Pulmonary artery endothelial cell (primary cell): ENCODE measurements at regions not wholly inside any gene's neighbourhood (a gene's known extent, or its start where the extent isn't known, plus 50 kb on each side); places are given as distances from the start of the nearest gene placed in this dataset.
"Not testable (repeated sequence)": the region's sequence is repeated elsewhere in the genome, so short reads cannot be mapped to it uniquely, and the experiment has no call there.

Experiments
- DNase-seq: peaks from one replicate; pipeline ENCODE4 v3.0.0-alpha.2; 2011; ENCODE audit warnings: low read depth, low spot score

GRCh38 chr3:65004306-65004705, 316.5 kb upstream of the ADAMTS9 start:
- no peak for DNase-seq

DNA sequence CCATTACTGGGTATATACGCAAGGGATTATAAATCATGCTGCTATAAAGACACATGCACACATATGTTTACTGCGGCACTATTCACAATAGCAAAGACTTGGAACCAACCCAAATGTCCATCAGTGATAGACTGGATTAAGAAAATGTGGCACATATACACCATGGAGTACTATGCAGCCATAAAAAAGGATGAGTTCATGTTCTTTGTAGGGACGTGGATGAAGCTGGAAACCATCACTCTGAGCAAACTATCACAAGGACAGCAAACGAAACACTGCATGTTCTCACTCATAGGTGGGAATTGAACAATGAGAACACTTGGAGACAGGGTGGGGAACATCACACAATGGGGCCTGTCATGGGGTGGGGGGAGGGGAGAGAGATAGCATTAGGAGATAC, 313.3 kb upstream of the ADAMTS9 start:
- DNase-seq = not testable (repeated sequence)

DNA sequence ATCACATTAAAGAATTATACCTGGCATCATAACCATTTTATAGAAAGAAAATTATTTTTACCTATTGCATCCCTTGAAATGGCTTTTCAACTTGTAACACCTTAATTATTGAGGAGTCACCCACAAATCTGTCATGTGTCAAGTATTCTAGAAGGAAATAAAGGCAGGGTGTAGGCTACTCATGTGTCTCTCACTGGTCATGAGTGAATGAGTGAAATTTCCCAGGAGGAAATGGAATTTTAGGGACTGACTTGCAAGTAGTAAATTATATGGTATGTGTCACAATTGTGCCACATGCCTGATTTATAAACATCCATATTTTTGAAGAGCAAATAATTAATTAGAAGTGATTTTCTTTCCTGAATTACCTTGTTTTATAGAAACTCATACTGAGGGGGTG, 310.5 kb upstream of the ADAMTS9 start:
- no peak for DNase-seq

DNA sequence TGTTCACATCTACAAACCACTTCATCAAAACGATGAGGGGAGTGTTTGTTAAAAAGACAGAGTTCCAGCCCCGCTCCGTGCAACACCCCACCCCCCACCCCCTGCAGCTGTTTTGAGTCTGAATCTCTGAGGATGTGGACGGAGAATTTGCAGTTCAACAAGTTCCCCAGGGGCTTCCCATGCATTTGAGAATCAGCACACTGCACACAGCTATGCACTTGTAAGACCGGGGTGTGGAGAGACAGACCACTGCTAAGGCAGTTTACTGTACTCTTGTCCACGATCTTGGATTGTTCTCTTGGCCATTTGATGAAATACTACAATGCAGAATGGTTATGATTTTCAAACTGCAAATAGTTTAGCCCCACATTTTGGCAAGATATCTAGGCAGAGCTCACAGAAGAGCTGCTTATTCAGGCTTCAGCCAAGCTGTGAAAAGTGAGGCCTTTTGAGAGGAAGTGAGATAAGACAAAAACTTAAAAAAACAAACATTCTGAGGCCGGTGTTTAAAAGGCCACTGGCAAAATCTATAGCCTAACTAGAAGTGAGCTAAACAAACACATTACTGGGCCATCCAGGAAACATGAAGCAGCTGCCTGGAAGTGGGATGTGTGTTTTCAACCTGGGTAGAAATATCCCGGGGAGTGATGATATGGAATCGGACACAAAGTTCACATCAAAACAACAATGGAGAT, 308.2 kb upstream of the ADAMTS9 start:
- peak; percentile 56 for DNase-seq

DNA sequence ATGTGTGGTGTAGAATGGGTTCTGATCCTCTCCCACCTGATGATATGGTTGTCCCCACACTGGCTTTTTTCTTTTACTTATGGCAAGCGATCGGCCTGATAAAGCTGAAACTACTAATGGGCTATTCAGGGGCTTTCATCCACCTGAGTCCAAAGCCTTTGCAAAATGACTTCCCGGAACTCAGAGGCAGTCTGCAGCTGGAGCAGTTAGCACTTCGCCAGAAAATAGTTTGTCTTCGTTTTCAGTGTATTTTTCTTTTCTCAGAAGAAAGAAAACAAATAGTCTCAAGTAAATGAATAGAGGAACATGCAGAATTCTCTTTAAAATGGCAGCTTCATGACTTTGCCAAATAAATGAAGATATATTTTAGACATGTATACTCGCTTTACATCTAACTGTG, 306.0 kb upstream of the ADAMTS9 start:
- DNase-seq = no peak

DNA sequence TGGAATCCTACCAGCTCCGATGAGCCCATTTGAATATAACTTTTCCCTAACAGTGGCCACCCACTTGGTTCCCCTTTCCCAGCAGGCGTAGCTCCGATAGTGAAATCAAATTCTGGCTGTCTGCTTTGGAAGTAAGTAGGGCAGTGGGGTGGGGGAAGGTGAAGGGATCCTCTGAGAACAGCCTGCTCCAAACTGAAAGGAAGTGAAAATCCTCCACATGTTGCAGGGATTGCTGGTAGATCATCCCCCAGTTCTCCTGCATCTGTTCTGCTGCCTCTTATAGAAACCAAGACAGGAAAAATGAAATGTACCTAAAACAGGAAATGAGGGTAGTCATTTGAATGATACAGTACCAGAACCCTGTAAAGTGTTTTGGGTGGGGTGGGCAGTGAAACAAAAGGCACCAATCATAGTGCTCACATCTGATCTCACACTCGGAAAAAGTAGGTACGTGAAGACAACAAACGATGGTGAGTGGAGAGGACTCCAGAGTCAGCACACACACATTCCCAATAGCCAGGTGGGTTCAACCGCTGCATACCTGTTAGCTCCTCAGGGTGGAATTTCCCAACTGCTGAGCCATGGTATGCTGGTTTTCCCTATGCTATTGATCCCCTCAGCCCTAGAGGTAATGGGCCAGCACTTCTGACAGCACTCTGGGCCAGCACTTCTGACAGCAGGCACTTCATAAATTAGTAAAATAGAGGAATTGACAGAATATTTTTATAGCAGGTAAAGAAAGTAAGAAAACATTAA, 304.9 kb upstream of the ADAMTS9 start:
- DNase-seq = no peak

- no peak for DNase-seq
Observed at GRCh38 chr3:64988188-64988587, 300.4 kb upstream of the ADAMTS9 start.

DNA sequence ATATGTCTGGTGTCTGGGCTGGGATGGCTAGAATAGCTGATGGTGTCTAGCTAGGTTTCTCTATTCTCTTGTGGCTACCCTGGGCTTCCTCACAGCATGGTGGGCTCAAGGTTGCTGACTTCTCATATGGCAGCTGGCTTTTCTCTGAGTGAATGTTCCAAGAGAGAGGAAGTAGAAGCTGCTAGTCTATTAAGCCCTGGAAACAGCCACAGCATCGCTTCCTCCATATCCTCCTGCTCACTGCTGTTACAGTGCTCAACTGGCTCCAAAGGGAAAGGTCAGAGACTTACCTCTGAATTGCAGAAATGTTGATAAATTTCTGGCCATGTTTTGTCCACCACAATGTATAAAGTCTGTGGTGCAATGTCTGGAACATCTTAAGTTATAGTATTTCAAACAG, 299.9 kb upstream of the ADAMTS9 start:
- DNase-seq = no peak

GRCh38 chr3:64985072-64985471, 297.3 kb upstream of the ADAMTS9 start:
- no peak for DNase-seq

DNA sequence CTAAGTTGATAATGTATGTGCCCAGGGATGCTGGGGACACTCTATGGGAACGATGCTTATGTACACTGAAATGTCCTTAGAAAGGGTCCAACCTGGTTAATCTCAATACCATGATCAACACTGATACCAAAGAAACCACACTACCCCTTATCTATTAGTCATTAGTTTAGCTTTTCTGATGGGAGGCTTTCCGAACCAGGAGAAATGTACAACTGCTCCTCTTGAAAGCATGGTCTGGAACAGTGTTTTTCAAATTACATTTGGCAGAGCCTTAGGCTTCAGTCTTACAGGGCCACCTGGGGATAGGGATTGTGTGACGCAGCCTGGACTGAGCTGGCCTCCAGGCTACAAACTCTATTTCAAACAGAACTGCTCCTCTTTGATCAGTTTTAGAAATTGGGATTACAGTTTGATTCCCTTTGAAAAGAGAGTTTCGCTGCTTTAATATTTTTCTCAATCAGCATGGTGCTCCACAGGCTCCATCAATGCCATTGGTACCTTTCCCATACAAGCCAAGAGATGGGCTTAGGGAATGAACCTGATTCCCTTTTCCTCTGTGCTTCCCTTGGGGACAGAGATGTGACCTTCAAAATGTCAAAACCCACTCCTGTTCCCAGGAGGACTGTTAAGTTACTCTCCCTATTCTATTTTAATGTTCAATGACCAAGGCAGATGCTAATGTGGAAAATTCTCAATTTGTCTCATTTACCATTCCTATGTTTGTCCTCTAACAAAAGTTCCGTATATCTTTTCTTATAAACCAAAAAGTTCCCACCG, 296.0 kb upstream of the ADAMTS9 start:
- no peak for DNase-seq

GRCh38 chr3:64977308-64978100, 289.7 kb upstream of the ADAMTS9 start:
- no peak for DNase-seq

- no peak for DNase-seq
Observed at GRCh38 chr3:64976456-64976855, 288.7 kb upstream of the ADAMTS9 start.

GRCh38 chr3:64975147-64975546, 287.3 kb upstream of the ADAMTS9 start:
- DNase-seq = no peak

DNA sequence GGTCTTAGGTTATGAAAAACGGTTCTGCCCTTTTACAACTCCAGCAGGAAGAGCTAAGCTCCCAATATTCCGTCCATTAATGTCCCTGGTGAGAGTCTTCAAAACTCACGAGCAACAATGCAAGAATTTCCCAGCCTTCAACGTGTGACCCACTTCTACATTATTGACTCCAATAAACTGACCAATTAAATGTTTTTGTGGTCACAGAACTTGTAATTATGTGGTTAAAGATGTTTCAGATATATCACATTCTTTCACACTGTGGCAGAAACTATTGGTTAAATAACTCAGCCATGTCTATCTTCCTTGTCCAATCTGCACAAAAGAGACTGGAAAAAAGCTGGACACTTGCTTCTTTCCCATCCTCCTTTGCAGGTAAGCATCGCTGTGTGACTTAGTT, 286.6 kb upstream of the ADAMTS9 start:
- DNase-seq = no peak

DNA sequence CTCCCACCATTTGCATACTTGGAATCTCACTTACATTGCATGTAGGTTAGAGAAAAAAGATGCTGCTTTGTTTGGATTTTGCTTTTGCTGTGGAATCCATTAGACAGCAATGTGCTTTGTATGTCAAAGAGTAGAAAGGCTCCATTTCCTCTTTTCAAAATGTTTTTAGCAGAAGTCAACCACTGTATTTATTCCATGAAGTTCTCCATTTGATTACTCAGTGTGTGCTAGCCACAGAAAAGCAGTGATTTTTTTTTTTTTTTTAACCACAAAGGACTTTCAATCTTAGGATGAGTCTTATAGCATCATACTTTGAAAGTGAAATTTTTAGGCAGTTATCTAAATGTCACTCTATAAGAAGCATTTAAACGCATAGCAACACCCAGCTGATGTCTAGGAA, 285.0 kb upstream of the ADAMTS9 start:
- no peak for DNase-seq

GRCh38 chr3:64971602-64972001, 283.8 kb upstream of the ADAMTS9 start:
- no peak for DNase-seq

GRCh38 chr3:64970634-64971033, 282.8 kb upstream of the ADAMTS9 start:
- DNase-seq = no peak

DNA sequence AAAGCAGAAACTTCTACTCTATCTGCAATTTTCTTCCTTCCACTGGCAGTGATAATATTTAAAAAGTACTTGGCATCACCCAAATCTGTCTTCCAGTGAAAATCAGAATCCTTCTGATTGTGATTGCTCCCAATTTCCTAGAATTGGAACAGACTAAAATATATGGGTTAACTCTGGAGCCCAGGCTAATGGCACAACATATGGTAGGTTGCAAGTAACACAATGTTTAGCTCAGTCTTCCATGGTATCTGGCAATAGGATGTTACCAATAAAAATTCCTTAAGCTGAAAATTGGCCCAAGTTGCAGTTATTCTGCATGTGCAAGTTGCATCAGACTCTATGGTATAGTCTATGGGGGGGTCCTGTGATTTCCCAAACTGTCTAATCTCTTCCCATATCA, 273.5 kb upstream of the ADAMTS9 start:
- DNase-seq = no peak

DNA sequence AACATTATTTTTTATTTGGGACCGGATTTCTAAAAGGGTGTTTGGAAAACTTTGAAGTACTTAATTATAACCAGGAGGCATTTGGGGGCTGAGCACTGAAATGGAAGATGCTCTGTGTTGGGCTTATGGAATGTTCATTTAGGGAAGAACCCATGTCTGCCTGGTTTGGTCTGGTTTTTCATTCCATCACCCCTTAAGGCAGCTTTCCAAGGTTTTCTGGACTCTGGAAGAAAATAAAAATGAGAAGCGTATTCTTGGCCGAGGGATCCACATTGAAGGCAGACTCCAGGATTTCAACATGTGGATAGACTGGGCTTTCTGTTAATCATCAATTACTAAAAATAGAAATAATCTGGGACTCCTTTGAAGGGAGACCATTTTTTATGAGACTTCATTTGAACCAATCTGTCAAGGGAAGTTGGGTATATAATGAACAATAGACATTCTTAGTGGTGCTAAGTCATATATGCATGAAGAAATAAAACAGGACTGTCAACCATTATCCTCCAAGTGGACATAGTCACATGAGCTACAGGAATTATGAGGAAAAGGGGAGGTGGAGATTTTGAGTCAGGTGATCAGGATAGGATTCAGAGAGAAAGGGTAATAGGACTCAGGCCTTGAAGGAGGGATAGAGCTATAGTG, 270.5 kb upstream of the ADAMTS9 start:
- DNase-seq = no peak

DNA sequence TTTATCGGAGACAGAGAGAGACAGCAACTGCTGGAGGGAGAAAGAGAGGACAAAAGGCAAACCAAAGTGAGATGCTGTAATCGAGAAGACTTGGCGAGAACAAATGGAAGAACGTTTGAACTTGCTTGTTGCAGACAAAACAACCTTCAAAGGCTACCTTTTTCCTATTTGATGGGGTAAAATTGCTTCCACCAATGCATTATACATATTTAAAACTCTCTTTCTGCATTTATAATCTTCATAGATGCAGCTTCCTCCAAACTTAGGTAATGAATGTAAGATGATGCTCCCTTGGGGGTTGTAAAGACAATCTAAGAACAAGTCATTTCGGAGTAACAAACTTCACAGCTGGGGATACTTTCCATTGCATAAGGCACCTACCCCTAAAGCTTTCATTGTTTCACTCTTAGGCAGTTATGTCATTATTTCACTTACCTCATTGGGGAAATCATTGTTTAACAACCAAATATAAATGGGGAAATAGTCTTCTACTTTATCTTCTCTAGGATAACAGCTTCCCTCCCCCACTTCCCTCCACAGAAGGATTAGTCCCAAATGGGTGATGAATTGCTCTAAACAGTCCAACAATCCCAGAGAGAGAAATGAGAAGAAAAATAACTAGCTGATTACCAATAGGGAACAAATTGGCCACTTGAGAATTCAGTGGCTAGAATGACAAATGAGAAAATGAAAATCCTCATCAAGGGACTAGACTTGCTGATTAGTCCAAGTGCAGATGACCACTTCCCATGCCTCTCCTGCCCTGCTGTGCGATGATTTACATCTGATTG, 269.8 kb upstream of the ADAMTS9 start:
- no peak for DNase-seq
